IPS-15b (cell line): ENCODE measurements at regions not wholly inside any gene's neighbourhood (a gene's known extent, or its start where the extent isn't known, plus 50 kb on each side); places are given as distances from the start of the nearest gene placed in this dataset.

Experiments
- H3K27me3 ChIP-seq: one replicate; pipeline ENCODE4 v1.6.1; 2013; ENCODE audit warnings: low read length; ENCODE audit not compliant: control insufficient read depth, insufficient read depth
- H3K36me3 ChIP-seq: one replicate; pipeline ENCODE4 v1.6.1; 2013; ENCODE audit warnings: low read length; ENCODE audit not compliant: control insufficient read depth, insufficient read depth
- H3K4me1 ChIP-seq: one replicate; pipeline ENCODE4 v1.6.1; 2013; ENCODE audit warnings: mild to moderate bottlenecking, low read length; ENCODE audit not compliant: control insufficient read depth, insufficient read depth
- H3K4me3 ChIP-seq: one replicate; pipeline ENCODE4 v1.5.1; 2013; ENCODE audit warnings: low read depth, low read length
- H3K9ac ChIP-seq: one replicate; pipeline ENCODE4 v1.6.1; 2013; ENCODE audit warnings: low read depth, mild to moderate bottlenecking, low read length
- H3K9me3 ChIP-seq: one replicate; pipeline ENCODE4 v1.6.1; 2013; ENCODE audit warnings: mild to moderate bottlenecking, low read length; ENCODE audit not compliant: control insufficient read depth, insufficient read depth

- no peaks in the 10 kb centered on the region for H3K27me3 ChIP-seq
- no peaks in the 10 kb centered on the region for H3K9me3 ChIP-seq
- no peaks in the 10 kb centered on the region for H3K36me3 ChIP-seq
- peaks cover 3% of the 10 kb centered on the region for H3K4me1 ChIP-seq
- H3K9ac ChIP-seq = no peak overlapping the region
- no peak overlapping the region for H3K4me3 ChIP-seq
These were observed 454.1 kb upstream of the NOX3 start for GRCh38 chr6:155909710-155910109.

GRCh38 chr6:155895641-155896040 is 440.0 kb upstream of the NOX3 start:
- Histone ChIP-seq H3K9ac (no peak overlapping the region), H3K27me3 (no peaks in the 10 kb centered on the region), H3K4me3 (no peak overlapping the region), H3K4me1 (peaks cover 13% of the 10 kb centered on the region), H3K36me3 (no peaks in the 10 kb centered on the region), H3K9me3 (no peaks in the 10 kb centered on the region)

- no peaks in the 10 kb centered on the region for H3K9me3 ChIP-seq
- H3K27me3 ChIP-seq = no peaks in the 10 kb centered on the region
- no peak overlapping the region for H3K9ac ChIP-seq
- H3K4me1 ChIP-seq = peaks cover 13% of the 10 kb centered on the region
- H3K36me3 ChIP-seq = no peaks in the 10 kb centered on the region
- no peak overlapping the region for H3K4me3 ChIP-seq
These were observed 439.1 kb upstream of the NOX3 start for GRCh38 chr6:155894758-155895157.

- Histone ChIP-seq H3K9ac (no peak overlapping the region), H3K9me3 (no peaks in the 10 kb centered on the region), H3K4me1 (peaks cover 13% of the 10 kb centered on the region), H3K27me3 (no peaks in the 10 kb centered on the region), H3K36me3 (no peaks in the 10 kb centered on the region), H3K4me3 (no peak overlapping the region)
These were observed 438.6 kb upstream of the NOX3 start for GRCh38 chr6:155894262-155894661.

GRCh38 chr6:155890409-155890808 is 434.8 kb upstream of the NOX3 start:
- Histone ChIP-seq H3K27me3 (no peaks in the 10 kb centered on the region), H3K9ac (no peak overlapping the region), H3K4me1 (peaks cover 10% of the 10 kb centered on the region), H3K4me3 (no peak overlapping the region), H3K36me3 (no peaks in the 10 kb centered on the region), H3K9me3 (no peaks in the 10 kb centered on the region)

- H3K4me3 ChIP-seq = no peak overlapping the region
- H3K4me1 ChIP-seq = peaks cover 3% of the 10 kb centered on the region
- H3K9me3 ChIP-seq = no peaks in the 10 kb centered on the region
- H3K27me3 ChIP-seq = no peaks in the 10 kb centered on the region
- H3K36me3 ChIP-seq = no peaks in the 10 kb centered on the region
- H3K9ac ChIP-seq = no peak overlapping the region
These were observed 433.8 kb upstream of the NOX3 start for GRCh38 chr6:155889410-155889809.

- H3K9me3 ChIP-seq = no peaks in the 10 kb centered on the region
- no peak overlapping the region for H3K9ac ChIP-seq
- no peaks in the 10 kb centered on the region for H3K4me1 ChIP-seq
These were observed 431.8 kb upstream of the NOX3 start for GRCh38 chr6:155887421-155887820.

GRCh38 chr6:155883741-155884140 is 428.1 kb upstream of the NOX3 start:
- H3K9me3 ChIP-seq = no peaks in the 10 kb centered on the region
- no peaks in the 10 kb centered on the region for H3K4me1 ChIP-seq
- no peak overlapping the region for H3K4me3 ChIP-seq
- H3K36me3 ChIP-seq = no peaks in the 10 kb centered on the region
- no peak overlapping the region for H3K9ac ChIP-seq
- no peaks in the 10 kb centered on the region for H3K27me3 ChIP-seq

More at GRCh38 chr6:155887421-155887820, 431.8 kb upstream of the NOX3 start:
- Histone ChIP-seq H3K27me3 (no peaks in the 10 kb centered on the region), H3K4me3 (no peak overlapping the region), H3K36me3 (no peaks in the 10 kb centered on the region)

GRCh38 chr6:155883334-155883731 is 427.7 kb upstream of the NOX3 start:
- Histone ChIP-seq H3K36me3 (no peaks in the 10 kb centered on the region), H3K27me3 (no peaks in the 10 kb centered on the region), H3K4me1 (no peaks in the 10 kb centered on the region), H3K9me3 (no peaks in the 10 kb centered on the region), H3K9ac (no peak overlapping the region), H3K4me3 (no peak overlapping the region)

- Histone ChIP-seq H3K36me3 (no peaks in the 10 kb centered on the region), H3K27me3 (no peaks in the 10 kb centered on the region), H3K4me1 (no peaks in the 10 kb centered on the region), H3K4me3 (no peak overlapping the region), H3K9me3 (no peaks in the 10 kb centered on the region), H3K9ac (no peak overlapping the region)
These were observed 427.1 kb upstream of the NOX3 start for GRCh38 chr6:155882527-155883333.

GRCh38 chr6:155881826-155882526 is 426.3 kb upstream of the NOX3 start:
- no peaks in the 10 kb centered on the region for H3K9me3 ChIP-seq
- H3K4me1 ChIP-seq = no peaks in the 10 kb centered on the region
- H3K4me3 ChIP-seq = no peak overlapping the region
- no peaks in the 10 kb centered on the region for H3K36me3 ChIP-seq
- H3K9ac ChIP-seq = no peak overlapping the region
- H3K27me3 ChIP-seq = no peaks in the 10 kb centered on the region

GRCh38 chr6:155880900-155881299 is 425.3 kb upstream of the NOX3 start:
- Histone ChIP-seq H3K9ac (no peak overlapping the region), H3K27me3 (no peaks in the 10 kb centered on the region), H3K4me1 (no peaks in the 10 kb centered on the region)

More at GRCh38 chr6:155880900-155881299, 425.3 kb upstream of the NOX3 start:
- H3K9me3 ChIP-seq = no peaks in the 10 kb centered on the region
- H3K36me3 ChIP-seq = no peaks in the 10 kb centered on the region
- no peak overlapping the region for H3K4me3 ChIP-seq
